SIG-M5 (cell line): ENCODE measurements at regions not wholly inside any gene's neighbourhood (a gene's known extent, or its start where the extent isn't known, plus 50 kb on each side); places are given as distances from the start of the nearest gene placed in this dataset.
"Not testable (repeated sequence)": the region's sequence is repeated elsewhere in the genome, so short reads cannot be mapped to it uniquely, and the experiment has no call there.

ENCODE experiments used
- DNase-seq: peaks from one replicate; lab custom pipeline; 2025; lab: John Stamatoyannopoulos, UW

DNA sequence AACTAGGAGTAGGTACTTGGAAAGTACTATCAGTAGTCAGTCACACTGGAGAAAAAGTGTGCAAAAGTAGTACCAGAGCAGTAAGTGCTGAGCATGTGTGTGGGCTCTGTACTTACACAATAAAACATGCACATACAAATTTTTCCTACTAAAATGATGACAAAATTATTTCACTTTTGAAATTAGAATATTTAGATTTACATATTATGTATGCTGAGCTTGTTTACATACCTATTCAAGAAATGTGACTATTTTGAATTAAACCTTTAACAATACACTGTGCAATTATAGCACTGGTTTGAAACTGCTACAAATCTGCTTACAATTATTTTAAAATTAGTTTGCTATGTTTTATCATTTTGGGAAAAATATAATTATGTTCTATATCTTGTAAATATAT lies 2781.6 kb upstream of the PCDH20 start:
- DNase-seq, result no peak

GRCh38 chr13:64186503-64187250 lies 2771.0 kb upstream of the PCDH20 start:
- no peak for DNase-seq

DNA sequence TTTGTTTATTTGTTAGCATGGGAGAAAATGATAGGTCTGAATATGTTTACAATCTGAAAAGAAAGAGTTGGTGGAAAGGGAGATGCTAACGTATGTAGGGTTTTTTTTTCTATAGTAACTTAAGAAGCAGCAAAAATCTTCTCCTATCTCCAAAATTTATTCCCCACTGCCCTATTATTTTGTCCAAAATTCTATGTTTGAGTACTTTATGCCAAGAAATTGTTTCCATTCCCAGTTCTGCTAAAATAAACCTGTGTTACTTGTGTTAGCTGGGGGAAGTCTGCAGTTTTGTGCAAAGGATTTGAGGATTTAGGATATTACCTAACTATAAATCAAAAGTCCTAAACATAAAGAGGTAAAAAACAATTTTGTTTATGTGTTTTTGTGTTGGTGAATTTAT lies 2770.4 kb upstream of the PCDH20 start:
- DNase-seq, result no peak

- DNase-seq, result no peak
Measured at GRCh38 chr13:64180756-64181155, 2765.1 kb upstream of the PCDH20 start.

GRCh38 chr13:64165826-64166225 lies 2750.2 kb upstream of the PCDH20 start:
- no peak for DNase-seq

GRCh38 chr13:64164435-64164834 lies 2748.8 kb upstream of the PCDH20 start:
- DNase-seq, result no peak

GRCh38 chr13:64160479-64160878 lies 2744.8 kb upstream of the PCDH20 start:
- DNase-seq, result no peak

DNA sequence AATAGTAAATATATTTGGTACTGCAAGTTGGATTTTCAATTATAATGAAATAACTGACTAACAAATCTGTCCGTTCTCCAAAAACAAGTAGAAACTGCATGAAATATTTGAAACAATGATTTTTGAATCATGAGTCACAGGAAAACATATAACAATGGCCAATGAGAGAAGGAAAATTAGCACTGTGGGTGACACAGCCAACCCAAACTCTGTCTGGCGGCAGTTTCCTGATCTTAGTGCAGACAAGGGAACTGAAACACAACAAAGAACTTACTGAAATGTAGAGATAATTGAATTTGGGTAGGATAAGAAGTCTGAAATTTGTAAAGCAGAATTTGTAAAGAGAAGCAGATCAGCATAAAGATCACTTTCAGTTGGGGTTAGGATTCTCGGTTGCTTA lies 2743.3 kb upstream of the PCDH20 start:
- DNase-seq, result no peak

DNA sequence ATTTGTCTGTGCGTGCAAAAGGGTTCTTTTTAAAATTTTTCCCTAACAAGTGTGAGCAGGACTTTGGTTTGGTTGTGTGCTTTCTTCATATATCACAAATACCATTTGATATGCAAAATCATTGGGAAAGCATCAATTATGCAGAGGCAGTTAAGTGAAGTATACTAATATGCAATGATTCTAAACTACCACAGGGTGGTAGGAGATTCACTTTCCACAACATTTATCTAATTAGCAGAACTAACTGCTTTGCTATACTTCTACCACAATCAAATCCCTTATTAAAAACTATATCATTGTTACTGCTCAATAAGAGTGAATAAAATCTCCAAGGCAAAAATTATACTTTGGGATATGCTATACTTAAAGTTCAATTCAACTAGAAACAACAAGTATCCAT lies 2738.9 kb upstream of the PCDH20 start:
- no peak for DNase-seq

DNA sequence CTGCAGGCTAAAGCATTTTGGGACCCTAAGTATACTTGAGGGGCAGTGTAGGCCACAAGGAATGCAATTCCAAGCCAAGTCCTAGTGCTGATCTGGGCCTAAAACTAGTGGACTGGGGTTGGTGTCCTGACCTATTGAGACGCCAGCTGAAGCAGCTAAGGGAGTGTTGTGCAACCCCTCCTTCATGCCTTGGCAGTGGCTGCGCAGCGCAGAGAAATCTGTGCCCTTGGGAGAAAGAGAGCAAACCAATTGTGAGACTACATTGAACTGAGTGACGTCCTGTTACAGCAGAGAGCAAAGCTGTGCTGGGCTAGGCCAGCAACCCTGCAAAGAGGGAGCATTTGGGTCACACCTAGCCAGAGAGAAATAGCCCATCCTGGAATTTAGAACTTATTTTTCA lies 2715.0 kb upstream of the PCDH20 start:
- DNase-seq, result no peak

- no peak for DNase-seq
Measured at GRCh38 chr13:64130171-64130570, 2714.5 kb upstream of the PCDH20 start.

GRCh38 chr13:64127856-64128255 lies 2712.2 kb upstream of the PCDH20 start:
- DNase-seq, result no peak

DNA sequence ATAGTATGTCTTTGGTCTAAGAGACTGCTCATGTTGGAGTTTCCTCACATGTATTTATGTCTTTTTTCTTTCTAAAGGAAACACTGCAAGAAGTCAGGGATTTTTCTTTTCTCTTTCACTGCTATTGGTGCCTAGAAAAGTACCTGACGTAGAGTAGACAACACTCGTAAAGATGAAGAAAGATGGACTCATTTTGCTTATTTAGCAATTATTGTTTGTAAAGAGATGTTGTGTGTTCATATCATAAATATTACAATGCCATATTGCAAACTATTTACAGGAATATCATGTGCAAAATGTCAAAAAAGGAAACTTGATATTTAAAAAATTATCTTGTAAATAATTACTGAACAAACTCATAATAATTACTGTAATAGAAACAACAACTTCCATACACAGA lies 2711.5 kb upstream of the PCDH20 start:
- no peak for DNase-seq

GRCh38 chr13:64121023-64121709 lies 2705.5 kb upstream of the PCDH20 start:
- not testable (repeated sequence) for DNase-seq

DNA sequence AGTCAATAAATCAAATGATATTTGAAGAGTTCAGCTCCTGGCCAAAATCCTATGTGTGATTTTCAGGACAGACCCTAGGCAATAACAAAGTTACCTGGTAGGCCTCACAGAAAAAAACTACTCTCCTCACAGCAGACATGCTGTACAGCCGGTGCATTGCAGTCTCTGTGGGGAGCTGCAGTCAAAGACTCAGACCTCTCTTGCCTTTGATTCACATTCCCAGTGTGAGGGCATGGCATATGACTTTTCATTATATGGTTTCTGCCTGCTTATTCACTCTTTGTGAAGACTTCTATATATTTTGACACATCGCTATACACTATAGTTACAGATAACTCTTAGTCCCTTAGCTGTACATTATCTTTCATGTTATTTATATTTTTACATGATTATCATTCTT lies 2684.3 kb upstream of the PCDH20 start:
- no peak for DNase-seq

GRCh38 chr13:64090311-64090710 lies 2674.7 kb upstream of the PCDH20 start:
- DNase-seq, result no peak

- DNase-seq, result no peak
Measured at GRCh38 chr13:64088491-64088890, 2672.8 kb upstream of the PCDH20 start.

DNA sequence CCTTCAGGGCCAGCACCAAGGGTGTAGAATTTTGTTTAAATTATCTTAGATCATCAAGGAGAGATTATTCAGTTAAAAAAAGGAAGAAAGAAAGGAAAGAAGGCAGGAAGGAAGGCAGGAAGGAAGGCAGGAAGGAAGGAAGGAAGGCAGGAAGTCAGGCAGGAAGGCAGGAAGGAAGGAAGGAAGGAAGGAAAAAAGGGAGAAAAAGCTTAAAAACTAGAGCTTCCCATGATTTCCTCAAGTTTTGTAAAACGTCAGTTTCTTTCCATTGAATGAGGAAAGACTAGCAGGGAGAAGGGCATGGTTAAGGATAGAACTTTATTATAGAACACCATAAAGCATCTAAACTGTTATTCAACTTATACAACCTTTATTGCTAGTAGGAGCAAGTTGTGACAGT lies 2672.0 kb upstream of the PCDH20 start:
- no peak for DNase-seq

- DNase-seq, result no peak
Measured at GRCh38 chr13:64083811-64084210, 2668.2 kb upstream of the PCDH20 start.

DNA sequence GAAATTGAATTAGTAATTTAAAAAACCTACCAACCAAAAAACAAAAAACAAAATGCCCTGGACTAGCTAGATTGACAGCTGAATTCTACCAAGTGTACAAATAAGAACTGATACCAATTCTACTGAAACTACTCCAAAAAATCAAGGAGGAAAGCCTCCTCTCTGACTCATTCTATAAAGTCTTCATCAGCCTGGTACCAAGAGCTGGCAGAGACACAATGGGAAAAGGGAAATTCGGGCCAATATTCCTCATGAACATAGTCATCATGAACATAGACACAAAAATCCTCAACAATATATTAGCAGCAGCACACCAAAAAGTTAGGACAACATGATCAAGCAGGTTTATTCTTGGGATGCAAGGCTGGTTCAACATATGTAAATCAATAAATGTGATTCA lies 2667.7 kb upstream of the PCDH20 start:
- DNase-seq, result no peak

- no peak for DNase-seq
Measured at GRCh38 chr13:64078480-64078936, 2662.9 kb upstream of the PCDH20 start.

DNA sequence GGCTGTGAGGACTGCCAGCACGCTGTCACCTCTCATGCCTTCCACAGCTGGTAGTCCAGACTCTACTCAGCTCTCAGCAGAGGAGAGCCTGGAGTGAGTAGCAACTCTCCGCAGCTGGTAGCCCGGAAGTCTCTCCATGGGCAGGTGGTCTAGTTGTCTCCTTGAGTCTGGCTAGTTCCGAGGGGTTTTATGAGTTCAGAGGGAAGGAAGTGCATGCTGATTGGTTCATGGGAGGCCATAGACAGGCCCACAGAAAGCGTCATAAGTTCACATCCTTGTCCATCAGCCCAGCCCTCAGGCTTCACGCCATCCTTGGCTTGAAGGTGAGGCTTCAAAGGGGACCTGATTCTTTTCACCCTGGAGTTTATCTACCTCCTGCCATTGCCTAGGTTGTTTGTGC lies 2662.4 kb upstream of the PCDH20 start:
- no peak for DNase-seq

- DNase-seq, result not testable (repeated sequence)
Measured at GRCh38 chr13:64077132-64077835, 2661.6 kb upstream of the PCDH20 start.
